ENCODE measurements at regions not wholly inside any gene's neighbourhood (a gene's known extent, or its start where the extent isn't known, plus 50 kb on each side); places are given as distances from the start of the nearest gene placed in this dataset.

GRCh38 chr15:95371664-95372063, 958.8 kb upstream of the NR2F2 start:
- TF ChIP-seq CTCF (IDR thresholded peaks at IDR 0.05; ENCODE audit: borderline replicate concordance, extremely low read depth, low read length, poor library complexity, severe bottlenecking), result no peak
- TF ChIP-seq EZH2 (IDR thresholded peaks at IDR 0.05; ENCODE audit: borderline replicate concordance, low read depth, low read length, severe bottlenecking), result no peak
- H3K9ac ChIP-seq (ENCODE audit: low read depth, low read length), result no peak overlapping the region
- H3K27me3 ChIP-seq (ENCODE audit: insufficient read depth, low read length, poor library complexity), result peaks cover 2% of the 10 kb centered on the region
- H3K79me2 ChIP-seq (ENCODE audit: insufficient read depth, low read length), result no peaks in the 10 kb centered on the region
- no peak overlapping the region for H3K27ac ChIP-seq (ENCODE audit: low read length)
- DNase-seq (no peak), ATAC-seq (ENCODE audit: insufficient read depth, low read depth) (no peak)
- H3K9me3 ChIP-seq (ENCODE audit: insufficient read depth, low read length, severe bottlenecking), result no peaks in the 10 kb centered on the region
- H3K36me3 ChIP-seq (ENCODE audit: insufficient read depth, low read length), result no peaks in the 10 kb centered on the region
- H2AFZ ChIP-seq (ENCODE audit: low read depth, low read length), result no peak overlapping the region
- no peak overlapping the region for H3K4me2 ChIP-seq (ENCODE audit: insufficient read depth, low read length)
- no peaks in the 10 kb centered on the region for H4K20me1 ChIP-seq (ENCODE audit: insufficient read depth, low read length)
- H3K4me1 ChIP-seq (ENCODE audit: insufficient read depth, low read length), result no peaks in the 10 kb centered on the region
- no peak overlapping the region for H3K4me3 ChIP-seq (ENCODE audit: low read depth in 1 of 2, low read length in 2 of 2)

GRCh38 chr15:95375281-95375680, 955.2 kb upstream of the NR2F2 start:
- Histone ChIP-seq H4K20me1 (ENCODE audit: insufficient read depth, low read length) (no peaks in the 10 kb centered on the region), H3K27ac (ENCODE audit: low read length) (no peak overlapping the region), H2AFZ (ENCODE audit: low read depth, low read length) (no peak overlapping the region), H3K4me1 (ENCODE audit: insufficient read depth, low read length) (no peaks in the 10 kb centered on the region), H3K4me3 (ENCODE audit: low read depth in 1 of 2, low read length in 2 of 2) (no peak overlapping the region), H3K79me2 (ENCODE audit: insufficient read depth, low read length) (no peaks in the 10 kb centered on the region), H3K4me2 (ENCODE audit: insufficient read depth, low read length) (no peak overlapping the region), H3K36me3 (ENCODE audit: insufficient read depth, low read length) (no peaks in the 10 kb centered on the region), H3K9me3 (ENCODE audit: insufficient read depth, low read length, severe bottlenecking) (no peaks in the 10 kb centered on the region), H3K9ac (ENCODE audit: low read depth, low read length) (no peak overlapping the region), H3K27me3 (ENCODE audit: insufficient read depth, low read length, poor library complexity) (peaks cover 2% of the 10 kb centered on the region)
- DNase-seq (no peak), ATAC-seq (ENCODE audit: insufficient read depth, low read depth) (no peak)
- no peak for TF ChIP-seq CTCF (IDR thresholded peaks at IDR 0.05; ENCODE audit: borderline replicate concordance, extremely low read depth, low read length, poor library complexity, severe bottlenecking)
- no peak for TF ChIP-seq EZH2 (IDR thresholded peaks at IDR 0.05; ENCODE audit: borderline replicate concordance, low read depth, low read length, severe bottlenecking)

- Histone ChIP-seq H3K4me3 (ENCODE audit: low read depth in 1 of 2, low read length in 2 of 2) (no peak overlapping the region), H3K79me2 (ENCODE audit: insufficient read depth, low read length) (no peaks in the 10 kb centered on the region), H3K4me1 (ENCODE audit: insufficient read depth, low read length) (no peaks in the 10 kb centered on the region), H2AFZ (ENCODE audit: low read depth, low read length) (no peak overlapping the region), H3K9me3 (ENCODE audit: insufficient read depth, low read length, severe bottlenecking) (no peaks in the 10 kb centered on the region), H4K20me1 (ENCODE audit: insufficient read depth, low read length) (no peaks in the 10 kb centered on the region), H3K27ac (ENCODE audit: low read length) (no peak overlapping the region), H3K27me3 (ENCODE audit: insufficient read depth, low read length, poor library complexity) (no peaks in the 10 kb centered on the region), H3K4me2 (ENCODE audit: insufficient read depth, low read length) (no peak overlapping the region), H3K36me3 (ENCODE audit: insufficient read depth, low read length) (no peaks in the 10 kb centered on the region), H3K9ac (ENCODE audit: low read depth, low read length) (no peak overlapping the region)
- ATAC-seq (ENCODE audit: insufficient read depth, low read depth), result no peak
- DNase-seq, result no peak
- TF ChIP-seq CTCF (IDR thresholded peaks at IDR 0.05; ENCODE audit: borderline replicate concordance, extremely low read depth, low read length, poor library complexity, severe bottlenecking) (no peak), EZH2 (IDR thresholded peaks at IDR 0.05; ENCODE audit: borderline replicate concordance, low read depth, low read length, severe bottlenecking) (no peak)
These were observed 953.1 kb upstream of the NR2F2 start for GRCh38 chr15:95377258-95377852.
